Dendritic cell treated with granulocyte-macrophage colony-stimulating factor and Interleukin-4, amounts not matched to agents 40 ng/mL and 50 ng/mL, for 4 days (primary cell): ENCODE measurements at regions not wholly inside any gene's neighbourhood (a gene's known extent, or its start where the extent isn't known, plus 50 kb on each side); places are given as distances from the start of the nearest gene placed in this dataset.
"Not testable (repeated sequence)": the region's sequence is repeated elsewhere in the genome, so short reads cannot be mapped to it uniquely, and the experiment has no call there.

Experiments
- H3K27ac Mint-ChIP-seq: one replicate; pipeline ENCODE4 v1.8.0; 2022; ENCODE audit warnings: mild to moderate bottlenecking, mixed read lengths
- H3K27me3 Mint-ChIP-seq: one replicate; pipeline ENCODE4 v1.8.0; 2022; ENCODE audit warnings: mild to moderate bottlenecking, mixed read lengths
- H3K36me3 Mint-ChIP-seq: one replicate; pipeline ENCODE4 v1.8.0; 2022; ENCODE audit warnings: low read depth, mixed read lengths
- H3K4me1 Mint-ChIP-seq: one replicate; pipeline ENCODE4 v1.8.0; 2022; ENCODE audit warnings: low read depth, mixed read lengths
- H3K4me3 Mint-ChIP-seq: one replicate; pipeline ENCODE4 v1.8.0; 2022; ENCODE audit warnings: mild to moderate bottlenecking, moderate library complexity, mixed read lengths
- H3K9me3 Mint-ChIP-seq: one replicate; pipeline ENCODE4 v1.8.0; 2022; ENCODE audit warnings: mixed read lengths
- intact Hi-C: fragments of 100-400 bp; cut with micrococcal nuclease; formaldehyde crosslinking; loops from one replicate; pipeline ENCODE4 v1.15.0; 2022

- no peaks in the 10 kb centered on the region for H3K4me1 Mint-ChIP-seq
- H3K27me3 Mint-ChIP-seq: peaks cover 1% of the 10 kb centered on the region
- H3K27ac Mint-ChIP-seq: no peak overlapping the region
- H3K36me3 Mint-ChIP-seq: no peaks in the 10 kb centered on the region
- intact Hi-C loops: loop anchor here (1.0 to 10.0 kb wide), 3 partner anchors 325 to 771 kb away; no protein-coding TSS in a partner anchor
- H3K9me3 Mint-ChIP-seq: no peaks in the 10 kb centered on the region
- no peak overlapping the region for H3K4me3 Mint-ChIP-seq
These were observed 299.8 kb downstream of the HGF start for GRCh38 chr7:81469869-81470723.

- H3K9me3 Mint-ChIP-seq: no peaks in the 10 kb centered on the region
- intact Hi-C loops: loop anchor here (10.0 kb wide), 1 partner anchor 325 kb away; no protein-coding TSS in a partner anchor
These were observed 300.5 kb downstream of the HGF start for GRCh38 chr7:81469153-81469868.

GRCh38 chr7:81468526-81468925 is 301.3 kb downstream of the HGF start:
- no peak overlapping the region for H3K4me3 Mint-ChIP-seq
- no peaks in the 10 kb centered on the region for H3K9me3 Mint-ChIP-seq
- peaks cover 4% of the 10 kb centered on the region for H3K4me1 Mint-ChIP-seq
- no peak overlapping the region for H3K27ac Mint-ChIP-seq
- no peaks in the 10 kb centered on the region for H3K36me3 Mint-ChIP-seq
- intact Hi-C loops: loop anchor here (10.0 kb wide), 1 partner anchor 324 kb away; no protein-coding TSS in a partner anchor
- peaks cover 1% of the 10 kb centered on the region for H3K27me3 Mint-ChIP-seq

More at GRCh38 chr7:81469153-81469868, 300.5 kb downstream of the HGF start:
- Mint-ChIP-seq H3K4me3 (no peak overlapping the region), H3K4me1 (no peaks in the 10 kb centered on the region), H3K36me3 (no peaks in the 10 kb centered on the region), H3K27ac (no peak overlapping the region), H3K27me3 (peaks cover 1% of the 10 kb centered on the region)

GRCh38 chr7:81467964-81468363 is 301.9 kb downstream of the HGF start:
- H3K9me3 Mint-ChIP-seq: no peaks in the 10 kb centered on the region
- intact Hi-C loops: loop anchor here (10.0 kb wide), 1 partner anchor 323 kb away; no protein-coding TSS in a partner anchor

GRCh38 chr7:81462672-81463071 is 307.2 kb downstream of the HGF start:
- Mint-ChIP-seq H3K9me3 (no peaks in the 10 kb centered on the region), H3K27me3 (no peaks in the 10 kb centered on the region), H3K4me3 (no peak overlapping the region), H3K36me3 (no peaks in the 10 kb centered on the region), H3K4me1 (peaks cover 4% of the 10 kb centered on the region), H3K27ac (no peak overlapping the region)
- intact Hi-C loops: loop anchor here (10.0 kb wide), 1 partner anchor 318 kb away; no protein-coding TSS in a partner anchor

More at GRCh38 chr7:81467964-81468363, 301.9 kb downstream of the HGF start:
- Mint-ChIP-seq H3K36me3 (no peaks in the 10 kb centered on the region), H3K4me3 (no peak overlapping the region), H3K4me1 (peaks cover 4% of the 10 kb centered on the region), H3K27me3 (peaks cover 1% of the 10 kb centered on the region), H3K27ac (no peak overlapping the region)

GRCh38 chr7:81460250-81461045 is 309.4 kb downstream of the HGF start:
- intact Hi-C loops: loop anchor here (10.0 kb wide), 1 partner anchor 316 kb away; no protein-coding TSS in a partner anchor
- H3K27me3 Mint-ChIP-seq: no peaks in the 10 kb centered on the region
- H3K4me3 Mint-ChIP-seq: no peak overlapping the region
- no peak overlapping the region for H3K27ac Mint-ChIP-seq
- H3K4me1 Mint-ChIP-seq: peaks cover 4% of the 10 kb centered on the region
- H3K36me3 Mint-ChIP-seq: no peaks in the 10 kb centered on the region
- H3K9me3 Mint-ChIP-seq: no peaks in the 10 kb centered on the region

- Mint-ChIP-seq H3K27ac (no peak overlapping the region), H3K4me1 (peaks cover 4% of the 10 kb centered on the region), H3K4me3 (no peak overlapping the region), H3K36me3 (no peaks in the 10 kb centered on the region), H3K9me3 (no peaks in the 10 kb centered on the region), H3K27me3 (no peaks in the 10 kb centered on the region)
- intact Hi-C loops: loop anchor here (10.0 kb wide), 2 partner anchors 65 to 1035 kb away; no protein-coding TSS in a partner anchor
These were observed 310.4 kb downstream of the HGF start for GRCh38 chr7:81459485-81459884.

GRCh38 chr7:81457852-81458522 is 311.9 kb downstream of the HGF start:
- no peaks in the 10 kb centered on the region for H3K4me1 Mint-ChIP-seq
- H3K27me3 Mint-ChIP-seq: no peaks in the 10 kb centered on the region
- intact Hi-C loops: loop anchor here (10.0 kb wide), 2 partner anchors 63 to 1033 kb away; no protein-coding TSS in a partner anchor
- no peaks in the 10 kb centered on the region for H3K36me3 Mint-ChIP-seq
- H3K4me3 Mint-ChIP-seq: no peak overlapping the region
- H3K27ac Mint-ChIP-seq: no peak overlapping the region
- H3K9me3 Mint-ChIP-seq: no peaks in the 10 kb centered on the region

- not testable (repeated sequence) for H3K27ac Mint-ChIP-seq, H3K27me3 Mint-ChIP-seq, H3K4me1 Mint-ChIP-seq, H3K9me3 Mint-ChIP-seq, H3K36me3 Mint-ChIP-seq, H3K4me3 Mint-ChIP-seq
- intact Hi-C loops: loop anchor here (10.0 kb wide), 2 partner anchors 59 to 1029 kb away; no protein-coding TSS in a partner anchor
These were observed 316.1 kb downstream of the HGF start for GRCh38 chr7:81453770-81454169.

- intact Hi-C loops: no loop called here
- Mint-ChIP-seq H3K36me3 (no peaks in the 10 kb centered on the region), H3K4me3 (no peak overlapping the region), H3K27ac (no peak overlapping the region), H3K9me3 (no peaks in the 10 kb centered on the region), H3K4me1 (no peaks in the 10 kb centered on the region), H3K27me3 (no peaks in the 10 kb centered on the region)
These were observed 320.7 kb downstream of the HGF start for GRCh38 chr7:81449105-81449504.

- Mint-ChIP-seq H3K4me3 (no peak overlapping the region), H3K9me3 (no peaks in the 10 kb centered on the region), H3K36me3 (no peaks in the 10 kb centered on the region), H3K27me3 (no peaks in the 10 kb centered on the region), H3K4me1 (no peaks in the 10 kb centered on the region), H3K27ac (no peak overlapping the region)
- intact Hi-C loops: no loop called here
These were observed 322.4 kb downstream of the HGF start for GRCh38 chr7:81447351-81447952.

- no peak overlapping the region for H3K27ac Mint-ChIP-seq
- no peaks in the 10 kb centered on the region for H3K36me3 Mint-ChIP-seq
- no peak overlapping the region for H3K4me3 Mint-ChIP-seq
These were observed 323.6 kb downstream of the HGF start for GRCh38 chr7:81446212-81446611.

GRCh38 chr7:81445462-81445861 is 324.4 kb downstream of the HGF start:
- H3K36me3 Mint-ChIP-seq: no peaks in the 10 kb centered on the region

More at GRCh38 chr7:81446212-81446611, 323.6 kb downstream of the HGF start:
- no peaks in the 10 kb centered on the region for H3K27me3 Mint-ChIP-seq
- H3K9me3 Mint-ChIP-seq: no peaks in the 10 kb centered on the region
- no peaks in the 10 kb centered on the region for H3K4me1 Mint-ChIP-seq
- intact Hi-C loops: no loop called here

More at GRCh38 chr7:81445462-81445861, 324.4 kb downstream of the HGF start:
- intact Hi-C loops: no loop called here
- Mint-ChIP-seq H3K27me3 (no peaks in the 10 kb centered on the region), H3K4me1 (no peaks in the 10 kb centered on the region), H3K9me3 (no peaks in the 10 kb centered on the region), H3K27ac (no peak overlapping the region), H3K4me3 (no peak overlapping the region)
